Vagina (tissue), 2 donors: ENCODE measurements at regions not wholly inside any gene's neighbourhood (a gene's known extent, or its start where the extent isn't known, plus 50 kb on each side); places are given as distances from the start of the nearest gene placed in this dataset.

Experiments
- POLR2A ChIP-seq, 2 donors: fragments of 450-650 bp; IDR thresholded peaks; one replicate each; pipeline ENCODE4 v1.6.1; 2017; ENCODE audit warnings: antibody characterized with exemption in 2 of 2, mild to moderate bottlenecking in 2 of 2, moderate library complexity in 2 of 2
- POLR2AphosphoS5 ChIP-seq, 2 donors: sonication (generic); formaldehyde crosslinking; IDR thresholded peaks; one replicate each; pipeline ENCODE4 v1.9.0; 2017; ENCODE audit warnings: antibody characterized with exemption in 2 of 2, mild to moderate bottlenecking in 2 of 2, low read depth in 1 of 2; ENCODE audit not compliant: insufficient read depth in 1 of 2
- TF ChIP-seq, protein P1 (sequence below), 3 experiments: fragments of 450-650 bp in 2 of 3; fragments of 200-600 bp in 1 of 3; sonication (generic) in 1 of 3; IDR thresholded peaks; one replicate each; pipeline ENCODE4 v1.5.1; 2017 to 2019; ENCODE audit warnings: antibody characterized with exemption in 3 of 3, mild to moderate bottlenecking in 2 of 3, moderate library complexity in 2 of 3

DNA sequence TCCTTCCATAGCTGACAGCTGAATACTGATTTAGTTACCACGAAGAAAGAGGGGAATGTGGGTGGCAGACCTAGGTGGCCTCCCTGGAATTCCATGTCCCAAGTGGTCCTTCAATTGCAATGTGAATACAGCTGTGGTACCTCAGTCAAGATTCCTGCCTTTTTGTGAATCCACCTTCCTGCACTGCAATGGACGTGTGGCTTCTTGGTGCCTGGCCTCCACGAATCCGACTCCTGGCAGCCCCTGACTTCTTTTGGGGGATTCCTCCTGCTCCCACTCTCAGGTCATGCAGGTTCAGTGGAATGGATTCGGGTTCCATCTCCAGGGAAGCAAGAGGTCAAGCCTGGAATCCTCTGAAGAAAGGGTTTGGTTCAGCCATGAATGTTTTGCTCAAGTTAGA is 117.8 kb downstream of the DACT2 start:
- no peak for TF ChIP-seq POLR2A (IDR thresholded peaks at IDR 0.05)
- TF ChIP-seq, protein P1, sequence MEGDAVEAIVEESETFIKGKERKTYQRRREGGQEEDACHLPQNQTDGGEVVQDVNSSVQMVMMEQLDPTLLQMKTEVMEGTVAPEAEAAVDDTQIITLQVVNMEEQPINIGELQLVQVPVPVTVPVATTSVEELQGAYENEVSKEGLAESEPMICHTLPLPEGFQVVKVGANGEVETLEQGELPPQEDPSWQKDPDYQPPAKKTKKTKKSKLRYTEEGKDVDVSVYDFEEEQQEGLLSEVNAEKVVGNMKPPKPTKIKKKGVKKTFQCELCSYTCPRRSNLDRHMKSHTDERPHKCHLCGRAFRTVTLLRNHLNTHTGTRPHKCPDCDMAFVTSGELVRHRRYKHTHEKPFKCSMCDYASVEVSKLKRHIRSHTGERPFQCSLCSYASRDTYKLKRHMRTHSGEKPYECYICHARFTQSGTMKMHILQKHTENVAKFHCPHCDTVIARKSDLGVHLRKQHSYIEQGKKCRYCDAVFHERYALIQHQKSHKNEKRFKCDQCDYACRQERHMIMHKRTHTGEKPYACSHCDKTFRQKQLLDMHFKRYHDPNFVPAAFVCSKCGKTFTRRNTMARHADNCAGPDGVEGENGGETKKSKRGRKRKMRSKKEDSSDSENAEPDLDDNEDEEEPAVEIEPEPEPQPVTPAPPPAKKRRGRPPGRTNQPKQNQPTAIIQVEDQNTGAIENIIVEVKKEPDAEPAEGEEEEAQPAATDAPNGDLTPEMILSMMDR (IDR thresholded peaks at IDR 0.05), result no peak
- no peak for TF ChIP-seq POLR2AphosphoS5 (IDR thresholded peaks at IDR 0.05; ENCODE audit: insufficient read depth in 1 of 2, low read depth in 1 of 2)
